Thyroid gland (tissue), 4 donors: ENCODE measurements at regions not wholly inside any gene's neighbourhood (a gene's known extent, or its start where the extent isn't known, plus 50 kb on each side); places are given as distances from the start of the nearest gene placed in this dataset.

Experiments used
- POLR2A ChIP-seq, 2 donors: fragments of 450-650 bp; IDR thresholded peaks; one replicate each; pipeline ENCODE4 v1.6.1; 2017; ENCODE audit warnings: antibody characterized with exemption in 2 of 2, mild to moderate bottlenecking in 2 of 2, moderate library complexity in 1 of 2
- TF ChIP-seq, protein P1 (sequence below), 6 experiments: fragments of 200-600 bp in 3 of 6; fragments of 450-650 bp in 3 of 6; sonication (generic) in 3 of 6; IDR thresholded peaks; one replicate each; pipeline ENCODE4 v1.5.1; 2016 to 2019; ENCODE audit warnings: antibody characterized with exemption in 6 of 6, mild to moderate bottlenecking in 2 of 6, inconsistent platforms in 1 of 6, moderate library complexity in 1 of 6

DNA sequence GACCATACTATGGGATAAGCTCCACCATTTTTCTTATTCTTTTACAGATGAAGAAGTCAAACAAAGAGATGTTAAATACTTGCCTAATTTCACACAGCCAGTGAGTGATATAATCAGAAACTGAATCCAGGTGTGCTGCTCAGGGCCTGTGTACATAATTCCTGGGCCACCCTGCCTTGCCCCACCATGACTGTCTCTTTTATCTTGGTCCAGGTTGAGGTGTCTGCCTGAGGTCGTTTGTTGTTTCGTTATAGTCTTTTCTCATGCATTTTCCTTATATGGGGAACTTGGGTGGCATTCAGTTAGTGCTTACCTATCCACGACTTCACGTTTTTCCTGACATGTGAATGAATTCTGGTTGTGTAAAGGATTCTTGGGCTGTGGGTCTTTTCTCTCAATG is 277.6 kb downstream of the COL12A1 start:
- TF ChIP-seq, protein P1, sequence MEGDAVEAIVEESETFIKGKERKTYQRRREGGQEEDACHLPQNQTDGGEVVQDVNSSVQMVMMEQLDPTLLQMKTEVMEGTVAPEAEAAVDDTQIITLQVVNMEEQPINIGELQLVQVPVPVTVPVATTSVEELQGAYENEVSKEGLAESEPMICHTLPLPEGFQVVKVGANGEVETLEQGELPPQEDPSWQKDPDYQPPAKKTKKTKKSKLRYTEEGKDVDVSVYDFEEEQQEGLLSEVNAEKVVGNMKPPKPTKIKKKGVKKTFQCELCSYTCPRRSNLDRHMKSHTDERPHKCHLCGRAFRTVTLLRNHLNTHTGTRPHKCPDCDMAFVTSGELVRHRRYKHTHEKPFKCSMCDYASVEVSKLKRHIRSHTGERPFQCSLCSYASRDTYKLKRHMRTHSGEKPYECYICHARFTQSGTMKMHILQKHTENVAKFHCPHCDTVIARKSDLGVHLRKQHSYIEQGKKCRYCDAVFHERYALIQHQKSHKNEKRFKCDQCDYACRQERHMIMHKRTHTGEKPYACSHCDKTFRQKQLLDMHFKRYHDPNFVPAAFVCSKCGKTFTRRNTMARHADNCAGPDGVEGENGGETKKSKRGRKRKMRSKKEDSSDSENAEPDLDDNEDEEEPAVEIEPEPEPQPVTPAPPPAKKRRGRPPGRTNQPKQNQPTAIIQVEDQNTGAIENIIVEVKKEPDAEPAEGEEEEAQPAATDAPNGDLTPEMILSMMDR (IDR thresholded peaks at IDR 0.05), result no peak
- TF ChIP-seq POLR2A (IDR thresholded peaks at IDR 0.05), result no peak
